GM10248 (cell line): ENCODE measurements at regions not wholly inside any gene's neighbourhood (a gene's known extent, or its start where the extent isn't known, plus 50 kb on each side); places are given as distances from the start of the nearest gene placed in this dataset.

Experiments
- CTCF ChIA-PET: fragments of 300-600 bp; sonication (Branson Sonifier 250); formaldehyde crosslinking; extraction: SDS; loops from one replicate; lab custom pipeline; 2021; ENCODE audit warnings: antibody characterized with exemption; lab: Yijun Ruan, JAX
- POLR2A ChIA-PET: fragments of 350-650 bp; sonication (Branson Sonifier 250); formaldehyde crosslinking; extraction: SDS; loops from one replicate; lab custom pipeline; 2020; ENCODE audit warnings: antibody characterized with exemption; lab: Yijun Ruan, JAX
- DNase-seq: peaks from one replicate; pipeline ENCODE4 v3.0.0; 2012; ENCODE audit errors: extremely low spot score
- TF ChIP-seq, protein P1 (sequence below): IDR thresholded peaks from 2 replicates; pipeline ENCODE4 v1.5.1; 2012; ENCODE audit warnings: mild to moderate bottlenecking, low read depth; ENCODE audit errors: extremely low read depth, missing control alignments, control extremely low read depth

DNA sequence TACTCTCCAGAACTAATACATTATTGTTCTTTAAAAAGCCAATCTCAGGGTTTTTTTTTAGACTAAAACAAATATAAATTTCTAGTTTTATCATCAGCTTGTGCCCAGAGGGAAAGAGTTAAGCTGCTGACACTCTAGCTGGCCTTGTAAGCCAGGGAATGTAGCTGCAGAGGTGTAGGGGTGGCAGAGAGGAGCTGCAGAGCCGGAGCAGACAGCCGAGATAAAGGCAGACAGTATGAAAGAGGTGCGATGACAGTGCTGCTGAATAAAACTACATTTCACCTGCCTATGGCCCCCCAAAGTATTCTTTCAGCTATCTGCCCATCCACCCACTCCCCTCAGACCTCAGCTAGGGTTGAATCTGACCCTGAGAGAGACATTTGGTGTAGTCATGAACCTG is 653.7 kb upstream of the ZWINT start:
- TF ChIP-seq, protein P1, sequence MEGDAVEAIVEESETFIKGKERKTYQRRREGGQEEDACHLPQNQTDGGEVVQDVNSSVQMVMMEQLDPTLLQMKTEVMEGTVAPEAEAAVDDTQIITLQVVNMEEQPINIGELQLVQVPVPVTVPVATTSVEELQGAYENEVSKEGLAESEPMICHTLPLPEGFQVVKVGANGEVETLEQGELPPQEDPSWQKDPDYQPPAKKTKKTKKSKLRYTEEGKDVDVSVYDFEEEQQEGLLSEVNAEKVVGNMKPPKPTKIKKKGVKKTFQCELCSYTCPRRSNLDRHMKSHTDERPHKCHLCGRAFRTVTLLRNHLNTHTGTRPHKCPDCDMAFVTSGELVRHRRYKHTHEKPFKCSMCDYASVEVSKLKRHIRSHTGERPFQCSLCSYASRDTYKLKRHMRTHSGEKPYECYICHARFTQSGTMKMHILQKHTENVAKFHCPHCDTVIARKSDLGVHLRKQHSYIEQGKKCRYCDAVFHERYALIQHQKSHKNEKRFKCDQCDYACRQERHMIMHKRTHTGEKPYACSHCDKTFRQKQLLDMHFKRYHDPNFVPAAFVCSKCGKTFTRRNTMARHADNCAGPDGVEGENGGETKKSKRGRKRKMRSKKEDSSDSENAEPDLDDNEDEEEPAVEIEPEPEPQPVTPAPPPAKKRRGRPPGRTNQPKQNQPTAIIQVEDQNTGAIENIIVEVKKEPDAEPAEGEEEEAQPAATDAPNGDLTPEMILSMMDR: no peak
- no peak for DNase-seq
- CTCF ChIA-PET: no interaction called here
- POLR2A ChIA-PET: no interaction called here

DNA sequence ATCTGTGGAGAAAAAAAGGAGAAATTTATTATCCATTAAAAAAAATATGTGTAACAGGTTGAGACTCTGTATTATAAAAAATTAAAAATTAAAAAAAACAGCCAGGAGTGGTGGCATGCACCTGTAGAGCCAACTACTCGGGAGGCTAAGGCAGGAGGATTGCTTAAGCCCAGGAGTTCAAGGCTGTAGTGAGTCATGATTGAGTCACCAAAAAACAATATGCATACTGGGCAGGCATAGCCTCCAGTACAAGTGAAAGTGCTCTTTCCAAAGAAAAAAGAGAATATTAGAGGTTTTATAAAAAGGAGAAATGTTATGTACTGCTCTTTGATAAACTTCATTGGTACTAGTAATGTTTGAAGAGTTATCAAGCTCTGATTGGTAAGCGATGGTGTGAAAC is 647.1 kb upstream of the ZWINT start:
- no peak for DNase-seq
- ChIA-PET CTCF (interaction anchor here (1.9 kb wide), 1 partner anchor 9 kb away, joined by 7 read pairs; no protein-coding TSS in a partner anchor), POLR2A (no interaction called here)
- TF ChIP-seq, protein P1: no peak

DNA sequence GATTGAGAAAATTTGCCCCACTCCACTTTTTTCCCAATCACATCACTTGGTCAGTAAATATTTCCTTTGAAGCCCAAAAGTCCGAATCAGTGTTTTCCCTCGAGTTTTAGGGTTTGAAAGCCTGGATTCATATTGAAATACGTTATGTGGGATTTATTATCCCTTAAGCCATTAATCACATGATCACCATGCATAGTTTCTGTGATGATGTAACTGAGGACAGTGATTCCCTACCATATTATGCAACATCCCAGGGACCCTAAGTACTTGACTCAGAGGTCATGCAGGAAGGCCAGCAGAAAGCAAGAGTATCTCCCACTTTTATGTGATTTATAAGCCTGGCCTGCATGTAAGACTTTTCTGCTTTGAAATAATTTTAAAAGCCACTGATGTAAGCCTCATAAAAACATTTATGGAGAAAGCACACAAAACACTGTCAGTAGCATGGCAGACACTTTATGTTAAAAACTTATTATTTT is 630.6 kb upstream of the ZWINT start:
- POLR2A ChIA-PET: no interaction called here
- CTCF ChIA-PET: no interaction called here
- TF ChIP-seq, protein P1: no peak
- no peak for DNase-seq

DNA sequence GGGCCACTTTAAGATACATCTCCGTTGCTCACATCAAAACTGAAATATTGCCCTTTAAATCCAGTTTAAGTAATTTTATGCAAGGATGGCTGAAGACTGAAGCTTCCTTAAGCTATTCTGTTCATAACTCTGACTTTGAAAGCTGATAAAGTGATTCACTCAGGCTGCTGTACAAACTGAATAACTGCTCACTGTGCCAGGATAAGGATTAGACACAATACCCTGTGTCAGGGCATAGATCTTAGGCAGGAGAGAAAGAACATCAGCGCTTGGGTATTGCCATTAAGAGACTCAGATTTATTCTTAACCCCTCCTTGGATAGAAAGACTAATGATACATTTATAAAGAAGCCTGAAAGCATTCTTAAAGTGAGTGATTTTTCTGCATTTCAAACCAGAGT is 614.5 kb upstream of the ZWINT start:
- TF ChIP-seq, protein P1: no peak
- ChIA-PET POLR2A (no interaction called here), CTCF (no interaction called here)
- no peak for DNase-seq

DNA sequence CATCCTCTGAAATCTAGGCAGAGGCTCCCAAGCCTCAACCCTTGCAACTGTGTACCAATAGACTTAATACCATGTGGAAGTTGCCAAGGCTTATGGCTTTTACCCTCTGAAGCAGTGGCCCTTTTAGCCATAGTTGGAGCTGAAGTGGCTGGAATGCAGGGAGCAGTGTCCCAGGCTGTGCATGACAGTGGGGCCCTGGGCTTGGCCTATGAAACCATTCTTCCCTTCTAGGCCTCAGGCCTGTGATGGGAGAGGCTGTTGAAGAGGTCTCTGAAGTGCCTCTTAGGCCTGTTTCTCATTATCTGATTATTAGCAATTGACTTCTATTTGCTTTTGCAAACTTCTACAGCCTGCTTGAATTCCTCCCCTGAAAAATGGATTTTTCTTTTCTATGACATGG is 612.7 kb upstream of the ZWINT start:
- CTCF ChIA-PET: no interaction called here
- TF ChIP-seq, protein P1: no peak

DNA sequence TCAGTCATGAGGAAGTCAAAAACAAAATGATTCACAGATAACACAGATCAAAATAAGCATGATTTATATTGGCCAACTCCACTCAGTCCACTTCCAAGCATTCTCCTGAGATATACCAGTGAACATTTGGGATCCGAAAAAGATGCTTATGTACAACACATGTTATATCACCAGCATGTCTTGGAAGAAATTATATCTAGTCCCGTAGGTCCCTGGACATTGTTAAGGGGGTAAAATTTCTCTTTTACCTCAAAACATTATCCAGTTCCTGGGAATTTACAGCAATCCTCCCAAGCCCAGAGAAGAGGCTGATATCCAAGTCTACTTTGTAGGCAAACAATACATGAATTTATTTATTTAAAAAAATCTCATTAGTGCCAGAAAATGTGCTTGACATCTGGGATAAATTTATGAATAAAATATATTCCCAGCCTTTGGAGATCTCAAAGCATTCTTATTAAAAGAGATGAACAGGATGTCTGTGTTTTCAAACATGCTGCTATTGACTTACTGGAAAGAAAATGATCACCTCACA is 582.2 kb upstream of the ZWINT start:
- TF ChIP-seq, protein P1: no peak
- DNase-seq: no peak
- ChIA-PET CTCF (no interaction called here), POLR2A (no interaction called here)

More for the DNA sequence above, 612.7 kb upstream of the ZWINT start:
- DNase-seq: no peak
- POLR2A ChIA-PET: no interaction called here

DNA sequence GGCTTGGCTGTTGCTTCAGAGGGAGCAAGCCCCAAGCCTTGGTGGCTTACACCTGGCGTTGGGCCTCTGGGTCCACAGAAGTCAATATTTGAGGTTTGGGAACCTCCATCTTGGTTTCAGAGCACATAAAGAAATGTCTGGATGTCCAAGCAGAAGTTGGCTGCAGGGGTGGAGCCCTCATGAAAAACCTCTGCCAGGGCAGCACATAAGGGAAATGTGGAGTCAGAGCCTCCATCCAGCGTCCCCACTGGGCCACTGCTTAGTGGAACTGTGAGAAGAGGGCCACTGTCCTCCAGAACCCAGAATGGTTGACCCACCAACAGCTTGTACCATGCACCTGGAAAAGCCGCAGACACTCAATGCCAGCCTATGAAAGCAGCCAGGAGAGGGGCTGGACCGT is 573.5 kb upstream of the ZWINT start:
- ChIA-PET POLR2A (no interaction called here), CTCF (no interaction called here)
- DNase-seq: no peak
- TF ChIP-seq, protein P1: no peak
